Astrocyte (in vitro differentiated cells and primary cell): ENCODE measurements at regions not wholly inside any gene's neighbourhood (a gene's known extent, or its start where the extent isn't known, plus 50 kb on each side); places are given as distances from the start of the nearest gene placed in this dataset.

Experiments
- CTCF ChIP-seq: IDR thresholded peaks from 2 replicates; pipeline ENCODE4 v1.5.1; 2011; ENCODE audit warnings: low read depth, mild to moderate bottlenecking, inconsistent platforms, low read length, moderate library complexity; ENCODE audit not compliant: insufficient read depth
- EZH2 ChIP-seq: IDR thresholded peaks from 2 replicates; pipeline ENCODE4 v1.6.1; 2012; ENCODE audit warnings: mild to moderate bottlenecking, low read length, inconsistent platforms; ENCODE audit not compliant: insufficient read depth

- TF ChIP-seq EZH2 (no peak), CTCF (no peak)
Measured at GRCh38 chrX:98931216-98931615, 1478.9 kb downstream of the PCDH19 start.
